ENCODE measurements at regions not wholly inside any gene's neighbourhood (a gene's known extent, or its start where the extent isn't known, plus 50 kb on each side); places are given as distances from the start of the nearest gene placed in this dataset.

DNA sequence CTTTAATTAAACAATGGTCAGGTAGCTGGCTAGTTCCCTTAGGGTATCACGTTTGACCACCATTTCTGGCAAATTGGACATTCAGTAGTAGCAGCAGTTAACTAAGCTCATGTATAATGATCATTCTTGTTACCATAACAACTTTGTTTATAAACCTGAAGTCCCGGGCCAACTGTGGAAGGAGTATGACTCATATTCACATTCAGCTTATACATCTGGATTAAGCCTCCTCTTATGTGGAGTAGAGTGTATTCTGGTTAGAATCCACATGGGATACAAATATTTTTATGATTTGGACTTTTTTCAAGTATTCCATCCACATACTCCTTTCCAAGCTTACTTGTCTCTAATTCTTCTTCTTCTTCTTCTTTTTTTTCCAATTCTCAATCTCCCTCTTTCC, 70.3 kb upstream of the ZSWIM2 start:
- DNase-seq (no peak), ATAC-seq (peak in 1 of 4 donors; percentile 36)
- H3K27me3 ChIP-seq, result no peaks in the 10 kb centered on the region
- no peaks in the 10 kb centered on the region for H3K9me3 ChIP-seq
- no peaks in the 10 kb centered on the region for H3K36me3 ChIP-seq
- TF ChIP-seq, protein P1, sequence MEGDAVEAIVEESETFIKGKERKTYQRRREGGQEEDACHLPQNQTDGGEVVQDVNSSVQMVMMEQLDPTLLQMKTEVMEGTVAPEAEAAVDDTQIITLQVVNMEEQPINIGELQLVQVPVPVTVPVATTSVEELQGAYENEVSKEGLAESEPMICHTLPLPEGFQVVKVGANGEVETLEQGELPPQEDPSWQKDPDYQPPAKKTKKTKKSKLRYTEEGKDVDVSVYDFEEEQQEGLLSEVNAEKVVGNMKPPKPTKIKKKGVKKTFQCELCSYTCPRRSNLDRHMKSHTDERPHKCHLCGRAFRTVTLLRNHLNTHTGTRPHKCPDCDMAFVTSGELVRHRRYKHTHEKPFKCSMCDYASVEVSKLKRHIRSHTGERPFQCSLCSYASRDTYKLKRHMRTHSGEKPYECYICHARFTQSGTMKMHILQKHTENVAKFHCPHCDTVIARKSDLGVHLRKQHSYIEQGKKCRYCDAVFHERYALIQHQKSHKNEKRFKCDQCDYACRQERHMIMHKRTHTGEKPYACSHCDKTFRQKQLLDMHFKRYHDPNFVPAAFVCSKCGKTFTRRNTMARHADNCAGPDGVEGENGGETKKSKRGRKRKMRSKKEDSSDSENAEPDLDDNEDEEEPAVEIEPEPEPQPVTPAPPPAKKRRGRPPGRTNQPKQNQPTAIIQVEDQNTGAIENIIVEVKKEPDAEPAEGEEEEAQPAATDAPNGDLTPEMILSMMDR (IDR thresholded peaks at IDR 0.05), result no peak
- TF ChIP-seq POLR2A (IDR thresholded peaks at IDR 0.05), result no peak
- WGBS, 4 donors, result 15 to 41% (median 35%) methylated on average over 2 of the region's 2 CpGs
- intact Hi-C loops (cut with DNase I), result no loop called here
- no peaks in the 10 kb centered on the region for H3K4me1 ChIP-seq
- no peak overlapping the region for H3K4me3 ChIP-seq
- no peak overlapping the region for H3K27ac ChIP-seq

DNA sequence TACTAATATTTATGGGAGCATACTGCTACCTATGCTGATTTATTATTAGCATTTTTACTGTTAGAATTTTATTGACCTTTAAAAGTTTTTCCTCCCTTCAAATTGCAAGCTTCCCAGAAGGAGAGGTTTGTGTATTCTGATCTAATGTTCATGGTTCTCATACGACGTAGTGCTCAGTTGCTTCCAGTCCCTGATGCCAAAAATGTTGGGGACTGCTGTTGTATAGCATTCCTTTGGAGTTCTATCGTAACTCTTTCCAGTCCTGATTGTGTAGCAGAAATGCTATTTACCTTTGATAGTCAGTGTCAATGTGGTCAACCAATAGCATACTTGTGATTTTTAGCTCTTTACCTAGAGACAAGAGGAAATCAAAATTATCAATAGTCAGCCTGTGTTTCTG, 69.5 kb upstream of the ZSWIM2 start:
- ATAC-seq, result no peak

DNA sequence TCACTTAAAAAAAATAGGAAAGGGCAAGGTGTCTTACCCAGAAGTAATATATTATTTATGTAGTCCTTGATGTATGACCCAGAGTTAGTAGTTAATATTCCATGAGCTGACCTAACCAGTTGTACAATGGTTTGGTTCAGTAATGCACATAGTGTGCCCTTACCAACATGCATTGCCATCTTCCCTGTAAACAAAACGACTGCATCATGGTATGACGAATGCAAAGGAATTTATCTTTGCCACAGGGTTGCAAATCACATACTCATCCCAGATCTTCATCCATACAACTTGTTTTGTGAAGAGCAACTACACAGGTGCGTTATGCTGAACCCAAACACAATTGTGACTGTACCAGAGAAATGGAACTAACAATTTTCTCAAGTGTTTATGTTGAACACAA, 68.9 kb upstream of the ZSWIM2 start:
- Histone ChIP-seq H3K4me3 (no peak overlapping the region), H3K4me1 (no peaks in the 10 kb centered on the region), H3K36me3 (no peaks in the 10 kb centered on the region), H3K27ac (no peak overlapping the region), H3K9me3 (no peaks in the 10 kb centered on the region), H3K27me3 (no peaks in the 10 kb centered on the region)
- ATAC-seq (no peak), DNase-seq (no peak)
- TF ChIP-seq, protein P1 (IDR thresholded peaks at IDR 0.05), result no peak
- TF ChIP-seq POLR2A (IDR thresholded peaks at IDR 0.05), result no peak
- intact Hi-C loops (cut with DNase I), result no loop called here
- WGBS, 4 donors, result 84 to 94% (median 86%) methylated on average over 3 of the region's 3 CpGs

More for the DNA sequence above, 69.5 kb upstream of the ZSWIM2 start:
- Histone ChIP-seq H3K36me3 (no peaks in the 10 kb centered on the region), H3K4me1 (no peaks in the 10 kb centered on the region), H3K4me3 (no peak overlapping the region), H3K27me3 (no peaks in the 10 kb centered on the region), H3K9me3 (no peaks in the 10 kb centered on the region), H3K27ac (no peak overlapping the region)
- 46 to 63% (median 59%) methylated on average over 3 of the region's 3 CpGs for WGBS, 4 donors
- intact Hi-C loops (cut with DNase I), result no loop called here
- DNase-seq, result no peak
- TF ChIP-seq POLR2A (IDR thresholded peaks at IDR 0.05), result no peak
- TF ChIP-seq, protein P1 (IDR thresholded peaks at IDR 0.05), result no peak

DNA sequence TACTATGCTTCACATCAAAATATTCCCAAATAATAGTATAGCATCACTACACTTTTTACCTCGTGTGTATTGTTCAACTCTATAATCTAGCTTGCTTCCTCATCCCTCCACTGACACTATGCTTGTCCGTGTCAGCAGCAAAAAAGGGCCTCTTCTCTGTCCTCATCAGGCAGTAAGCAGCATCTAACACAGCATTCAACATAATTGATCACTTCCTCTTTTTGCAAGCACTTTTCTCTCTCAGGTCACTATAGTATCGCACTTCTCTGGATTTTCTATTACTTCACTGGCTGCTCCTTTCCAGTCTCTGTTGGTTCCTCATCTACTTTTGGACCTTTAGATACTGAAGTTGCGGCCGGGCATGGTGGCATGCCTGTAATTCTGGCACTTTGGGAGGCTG, 64.9 kb upstream of the ZSWIM2 start:
- H3K36me3 ChIP-seq, result no peaks in the 10 kb centered on the region
- intact Hi-C loops (cut with DNase I), result no loop called here
- ATAC-seq, result no peak
- no peak overlapping the region for H3K4me3 ChIP-seq
- no peaks in the 10 kb centered on the region for H3K9me3 ChIP-seq
- peaks cover 0 to 5% (median 0%) of the 10 kb centered on the region in 12 donors for H3K4me1 ChIP-seq
- DNase-seq, result no peak
- TF ChIP-seq, protein P1 (IDR thresholded peaks at IDR 0.05), result no peak
- no peak for TF ChIP-seq POLR2A (IDR thresholded peaks at IDR 0.05)
- H3K27ac ChIP-seq, result no peak overlapping the region
- 68 to 77% (median 75%) methylated on average over 5 of the region's 5 CpGs for WGBS, 4 donors
- H3K27me3 ChIP-seq, result no peaks in the 10 kb centered on the region

Measured in heart left ventricle (tissue), 16 donors.